ENCODE measurements at regions not wholly inside any gene's neighbourhood (a gene's known extent, or its start where the extent isn't known, plus 50 kb on each side); places are given as distances from the start of the nearest gene placed in this dataset.
"Not testable (repeated sequence)": the region's sequence is repeated elsewhere in the genome, so short reads cannot be mapped to it uniquely, and the experiment has no call there.

GRCh38 chr12:59066445-59066844, 146.1 kb upstream of the LRIG3 start:
- TF ChIP-seq, protein P1, sequence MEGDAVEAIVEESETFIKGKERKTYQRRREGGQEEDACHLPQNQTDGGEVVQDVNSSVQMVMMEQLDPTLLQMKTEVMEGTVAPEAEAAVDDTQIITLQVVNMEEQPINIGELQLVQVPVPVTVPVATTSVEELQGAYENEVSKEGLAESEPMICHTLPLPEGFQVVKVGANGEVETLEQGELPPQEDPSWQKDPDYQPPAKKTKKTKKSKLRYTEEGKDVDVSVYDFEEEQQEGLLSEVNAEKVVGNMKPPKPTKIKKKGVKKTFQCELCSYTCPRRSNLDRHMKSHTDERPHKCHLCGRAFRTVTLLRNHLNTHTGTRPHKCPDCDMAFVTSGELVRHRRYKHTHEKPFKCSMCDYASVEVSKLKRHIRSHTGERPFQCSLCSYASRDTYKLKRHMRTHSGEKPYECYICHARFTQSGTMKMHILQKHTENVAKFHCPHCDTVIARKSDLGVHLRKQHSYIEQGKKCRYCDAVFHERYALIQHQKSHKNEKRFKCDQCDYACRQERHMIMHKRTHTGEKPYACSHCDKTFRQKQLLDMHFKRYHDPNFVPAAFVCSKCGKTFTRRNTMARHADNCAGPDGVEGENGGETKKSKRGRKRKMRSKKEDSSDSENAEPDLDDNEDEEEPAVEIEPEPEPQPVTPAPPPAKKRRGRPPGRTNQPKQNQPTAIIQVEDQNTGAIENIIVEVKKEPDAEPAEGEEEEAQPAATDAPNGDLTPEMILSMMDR (IDR thresholded peaks at IDR 0.05), result no peak
- no peak for TF ChIP-seq POLR2A (IDR thresholded peaks at IDR 0.05)
- WGBS (ENCODE audit: insufficient coverage, low coverage, low lambda C conversion rate, missing lambda C conversion rate), result 54% methylated on average over 1 of the region's 1 CpG
- Histone ChIP-seq H3K9me3 (no peaks in the 10 kb centered on the region), H3K27ac (no peak overlapping the region), H3K27me3 (no peaks in the 10 kb centered on the region), H3K4me3 (no peak overlapping the region), H3K36me3 (no peaks in the 10 kb centered on the region), H3K4me1 (no peaks in the 10 kb centered on the region)
- no peak for ATAC-seq
- intact Hi-C loops (cut with DNase I), result no loop called here
- no peak for DNase-seq

GRCh38 chr12:59059088-59059935, 139.0 kb upstream of the LRIG3 start:
- intact Hi-C loops (cut with DNase I), result no loop called here
- WGBS (ENCODE audit: insufficient coverage, low coverage, low lambda C conversion rate, missing lambda C conversion rate), result 92% methylated on average over 4 of the region's 4 CpGs

DNA sequence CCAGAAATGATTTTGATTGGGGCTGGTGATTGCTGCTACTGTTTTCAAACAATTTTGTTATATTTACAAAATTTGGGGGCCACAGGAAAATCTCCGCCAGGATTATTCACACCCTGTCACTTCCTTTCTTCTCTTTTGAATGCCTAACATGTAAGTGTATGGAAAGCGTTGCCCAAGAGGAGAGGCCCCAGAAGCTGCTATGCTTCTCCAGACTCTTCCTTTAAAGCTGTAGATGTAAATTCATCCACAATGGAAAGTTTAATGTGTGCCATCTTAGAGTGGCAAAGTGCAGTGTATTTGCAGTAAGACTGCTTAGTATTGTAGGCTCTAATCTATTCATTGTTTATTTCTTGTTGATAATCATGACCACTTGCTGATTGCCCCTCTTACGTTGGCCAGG, 136.7 kb upstream of the LRIG3 start:
- ATAC-seq, result no peak
- TF ChIP-seq, protein P1 (IDR thresholded peaks at IDR 0.05), result no peak
- no peak for TF ChIP-seq POLR2A (IDR thresholded peaks at IDR 0.05)
- WGBS (ENCODE audit: insufficient coverage, low coverage, low lambda C conversion rate, missing lambda C conversion rate), result 76% methylated on average over 3 of the region's 3 CpGs
- no peak overlapping the region for H3K27ac ChIP-seq
- H3K9me3 ChIP-seq, result no peaks in the 10 kb centered on the region
- DNase-seq, result no peak
- no peak overlapping the region for H3K4me3 ChIP-seq
- H3K36me3 ChIP-seq, result no peaks in the 10 kb centered on the region
- no peaks in the 10 kb centered on the region for H3K27me3 ChIP-seq
- H3K4me1 ChIP-seq, result no peaks in the 10 kb centered on the region
- intact Hi-C loops (cut with DNase I), result no loop called here

More at GRCh38 chr12:59059088-59059935, 139.0 kb upstream of the LRIG3 start:
- no peaks in the 10 kb centered on the region for H3K9me3 ChIP-seq
- no peaks in the 10 kb centered on the region for H3K27me3 ChIP-seq
- H3K4me1 ChIP-seq, result no peaks in the 10 kb centered on the region
- no peak for TF ChIP-seq POLR2A (IDR thresholded peaks at IDR 0.05)
- TF ChIP-seq, protein P1 (IDR thresholded peaks at IDR 0.05), result no peak
- no peaks in the 10 kb centered on the region for H3K36me3 ChIP-seq
- ATAC-seq (no peak), DNase-seq (no peak)
- H3K4me3 ChIP-seq, result no peak overlapping the region
- no peak overlapping the region for H3K27ac ChIP-seq

- Histone ChIP-seq H3K4me3 (no peak overlapping the region), H3K27me3 (no peaks in the 10 kb centered on the region), H3K9me3 (no peaks in the 10 kb centered on the region), H3K4me1 (no peaks in the 10 kb centered on the region), H3K27ac (no peak overlapping the region), H3K36me3 (no peaks in the 10 kb centered on the region)
- no peak for TF ChIP-seq POLR2A (IDR thresholded peaks at IDR 0.05)
- TF ChIP-seq, protein P1 (IDR thresholded peaks at IDR 0.05), result no peak
- WGBS (ENCODE audit: insufficient coverage, low coverage, low lambda C conversion rate, missing lambda C conversion rate), result 0% methylated on average over 1 of the region's 1 CpG
- ATAC-seq (peak in 1 of 4 donors; percentile 91), DNase-seq (no peak)
- intact Hi-C loops (cut with DNase I), result no loop called here
Measured at GRCh38 chr12:59055204-59055860, 135.0 kb upstream of the LRIG3 start.

- H3K27ac ChIP-seq; DNase-seq; ATAC-seq; H3K36me3 ChIP-seq; H3K27me3 ChIP-seq; H3K4me1 ChIP-seq; H3K9me3 ChIP-seq; intact Hi-C loops (cut with DNase I); H3K4me3 ChIP-seq: not testable (repeated sequence)
- 98% methylated on average over 5 of the region's 11 CpGs for WGBS (ENCODE audit: insufficient coverage, low coverage, low lambda C conversion rate, missing lambda C conversion rate)
Measured at GRCh38 chr12:59053266-59053899, 133.1 kb upstream of the LRIG3 start.

All from right lobe of liver (tissue), 6 donors.